ENCODE measurements at regions not wholly inside any gene's neighbourhood (a gene's known extent, or its start where the extent isn't known, plus 50 kb on each side); places are given as distances from the start of the nearest gene placed in this dataset.
A peak's percentile ranks its signal among the peaks of the same experiment; 100 is the strongest.

GRCh38 chr9:23492126-23493002 lies 333.7 kb downstream of the ELAVL2 start:
- TF ChIP-seq POLR2AphosphoS5 (IDR thresholded peaks at IDR 0.05) (no peak), CTCF (IDR thresholded peaks at IDR 0.05; ENCODE audit: poor library complexity, severe bottlenecking) (peak; percentile 63)
